Colonic mucosa (tissue), 4 donors: ENCODE measurements at regions not wholly inside any gene's neighbourhood (a gene's known extent, or its start where the extent isn't known, plus 50 kb on each side); places are given as distances from the start of the nearest gene placed in this dataset.

Source experiments
- DNase-seq: peaks from one replicate; pipeline ENCODE4 v3.0.0-alpha.2; 2020
- H3K27ac ChIP-seq: fragments of 200-600 bp; one replicate; pipeline ENCODE4 v1.8.0; 2021
- H3K27me3 ChIP-seq: fragments of 200-600 bp; one replicate; pipeline ENCODE4 v1.8.0; 2021
- H3K36me3 ChIP-seq: fragments of 200-600 bp; one replicate; pipeline ENCODE4 v1.8.0; 2021
- H3K4me1 ChIP-seq: fragments of 200-600 bp; one replicate; pipeline ENCODE4 v1.8.0; 2021; ENCODE audit warnings: mild to moderate bottlenecking
- H3K4me3 ChIP-seq: fragments of 200-600 bp; one replicate; pipeline ENCODE4 v1.8.0; 2021
- H3K9ac ChIP-seq, 2 donors: one replicate each; pipeline ENCODE4 v1.7.0; 2013; ENCODE audit warnings: control low read depth in 2 of 2, low read depth in 2 of 2, low read length in 2 of 2
- H3K9me3 ChIP-seq: fragments of 200-600 bp; one replicate; pipeline ENCODE4 v1.8.0; 2021
- intact Hi-C: fragments of 100-400 bp; cut with DNase I; formaldehyde crosslinking; loops from one replicate; pipeline ENCODE4 v1.14.1; 2022
- TF ChIP-seq, protein P1 (sequence below): fragments of 200-600 bp; IDR thresholded peaks from one replicate; pipeline ENCODE4 v1.8.0; 2022; ENCODE audit warnings: antibody characterized with exemption, mild to moderate bottlenecking
- donor health status: healthy.
- donor health status: DM: no; HTN: no; CAD: no.
- donor health status: DM: no; HTN: no; CAD: no.

GRCh38 chr11:34730544-34731295 lies 109.8 kb downstream of the EHF start:
- no peaks in the 10 kb centered on the region for H3K4me1 ChIP-seq
- DNase-seq, result no peak
- no peaks in the 10 kb centered on the region for H3K9me3 ChIP-seq
- no peak overlapping the region for H3K4me3 ChIP-seq
- intact Hi-C loops, result no loop called here
- H3K36me3 ChIP-seq, result no peaks in the 10 kb centered on the region
- H3K9ac ChIP-seq, result no peak overlapping the region
- no peaks in the 10 kb centered on the region for H3K27me3 ChIP-seq
- no peak overlapping the region for H3K27ac ChIP-seq
- TF ChIP-seq, protein P1, sequence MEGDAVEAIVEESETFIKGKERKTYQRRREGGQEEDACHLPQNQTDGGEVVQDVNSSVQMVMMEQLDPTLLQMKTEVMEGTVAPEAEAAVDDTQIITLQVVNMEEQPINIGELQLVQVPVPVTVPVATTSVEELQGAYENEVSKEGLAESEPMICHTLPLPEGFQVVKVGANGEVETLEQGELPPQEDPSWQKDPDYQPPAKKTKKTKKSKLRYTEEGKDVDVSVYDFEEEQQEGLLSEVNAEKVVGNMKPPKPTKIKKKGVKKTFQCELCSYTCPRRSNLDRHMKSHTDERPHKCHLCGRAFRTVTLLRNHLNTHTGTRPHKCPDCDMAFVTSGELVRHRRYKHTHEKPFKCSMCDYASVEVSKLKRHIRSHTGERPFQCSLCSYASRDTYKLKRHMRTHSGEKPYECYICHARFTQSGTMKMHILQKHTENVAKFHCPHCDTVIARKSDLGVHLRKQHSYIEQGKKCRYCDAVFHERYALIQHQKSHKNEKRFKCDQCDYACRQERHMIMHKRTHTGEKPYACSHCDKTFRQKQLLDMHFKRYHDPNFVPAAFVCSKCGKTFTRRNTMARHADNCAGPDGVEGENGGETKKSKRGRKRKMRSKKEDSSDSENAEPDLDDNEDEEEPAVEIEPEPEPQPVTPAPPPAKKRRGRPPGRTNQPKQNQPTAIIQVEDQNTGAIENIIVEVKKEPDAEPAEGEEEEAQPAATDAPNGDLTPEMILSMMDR, result no peak

DNA sequence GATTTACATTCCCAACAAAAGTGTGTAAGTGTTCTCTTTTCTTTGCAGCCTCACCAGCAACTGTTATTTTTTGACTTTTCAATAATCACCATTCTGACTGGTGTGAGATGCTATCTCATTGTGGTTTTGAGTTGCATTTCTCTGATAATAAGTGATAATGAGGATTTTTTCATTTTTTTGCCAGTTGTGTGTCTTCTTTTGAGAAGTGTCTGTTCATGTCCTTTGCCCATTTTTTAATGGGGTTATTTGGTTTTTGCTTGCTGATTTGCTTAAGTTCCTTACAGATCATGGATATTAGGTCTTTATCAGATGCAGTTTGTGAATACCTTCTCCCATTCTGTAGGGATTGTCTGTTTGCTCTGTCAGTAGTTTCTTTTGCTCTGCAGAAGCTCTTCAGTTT lies 107.7 kb downstream of the EHF start:
- H3K4me3 ChIP-seq, result no peak overlapping the region
- no peaks in the 10 kb centered on the region for H3K4me1 ChIP-seq
- intact Hi-C loops, result no loop called here

GRCh38 chr11:34727228-34727737 lies 106.4 kb downstream of the EHF start:
- TF ChIP-seq, protein P1, result no peak
- intact Hi-C loops, result no loop called here
- Histone ChIP-seq H3K4me1 (no peaks in the 10 kb centered on the region), H3K9ac (no peak overlapping the region), H3K27ac (no peak overlapping the region), H3K27me3 (no peaks in the 10 kb centered on the region), H3K4me3 (no peak overlapping the region), H3K9me3 (no peaks in the 10 kb centered on the region), H3K36me3 (no peaks in the 10 kb centered on the region)
- no peak for DNase-seq

More for the DNA sequence above, 107.7 kb downstream of the EHF start:
- TF ChIP-seq, protein P1, result no peak
- H3K9me3 ChIP-seq, result no peaks in the 10 kb centered on the region
- H3K27me3 ChIP-seq, result no peaks in the 10 kb centered on the region
- no peak overlapping the region for H3K9ac ChIP-seq
- DNase-seq, result no peak
- H3K27ac ChIP-seq, result no peak overlapping the region
- no peaks in the 10 kb centered on the region for H3K36me3 ChIP-seq

DNA sequence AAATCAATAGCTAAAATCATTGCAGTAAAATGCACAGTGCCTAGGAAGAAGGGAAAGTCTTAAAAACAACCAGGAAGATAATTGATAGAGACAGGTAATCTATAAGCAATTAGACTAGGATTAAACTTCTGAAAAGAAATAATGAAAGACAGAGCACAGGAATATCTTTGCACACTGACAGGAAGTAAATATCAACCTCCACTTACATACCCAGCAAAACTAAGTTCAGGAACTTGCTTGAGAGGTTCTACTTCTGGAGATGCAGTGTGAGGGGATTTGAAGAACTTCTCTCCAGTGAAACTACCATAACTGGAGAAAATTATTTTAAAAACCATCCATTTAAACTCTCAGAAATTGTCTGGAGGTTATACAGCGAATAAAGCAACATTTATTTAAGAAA lies 104.1 kb downstream of the EHF start:
- no peak overlapping the region for H3K4me3 ChIP-seq
- H3K4me1 ChIP-seq, result no peaks in the 10 kb centered on the region
- intact Hi-C loops, result no loop called here
- TF ChIP-seq, protein P1, result no peak
- no peak overlapping the region for H3K9ac ChIP-seq
- no peak for DNase-seq
- no peaks in the 10 kb centered on the region for H3K9me3 ChIP-seq
- H3K27me3 ChIP-seq, result no peaks in the 10 kb centered on the region
- H3K27ac ChIP-seq, result no peak overlapping the region
- H3K36me3 ChIP-seq, result no peaks in the 10 kb centered on the region

DNA sequence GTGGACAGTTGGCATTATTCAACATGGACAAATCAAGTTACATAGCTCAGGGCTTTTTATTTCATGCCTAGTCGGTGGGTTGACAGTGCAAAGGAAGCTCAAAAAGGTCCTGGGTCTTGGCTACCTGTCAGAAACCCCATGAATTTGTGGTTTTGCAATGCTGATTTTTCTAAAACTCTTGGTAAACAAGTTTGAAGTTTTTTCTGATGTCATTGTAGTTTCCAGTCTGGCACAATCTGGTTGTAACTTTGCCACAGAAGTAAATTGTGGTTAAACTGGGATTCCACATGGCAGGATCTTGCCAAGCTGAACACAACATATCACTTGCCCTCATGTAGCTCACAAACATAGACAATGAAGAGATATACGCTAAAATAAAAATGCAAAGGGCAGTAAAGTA lies 100.8 kb downstream of the EHF start:
- Histone ChIP-seq H3K4me3 (no peak overlapping the region), H3K27ac (no peak overlapping the region), H3K27me3 (no peaks in the 10 kb centered on the region), H3K4me1 (no peaks in the 10 kb centered on the region), H3K9ac (no peak overlapping the region), H3K36me3 (no peaks in the 10 kb centered on the region), H3K9me3 (no peaks in the 10 kb centered on the region)
- intact Hi-C loops, result no loop called here
- DNase-seq, result no peak
- TF ChIP-seq, protein P1, result no peak
